GM18517 (cell line): ENCODE measurements at regions not wholly inside any gene's neighbourhood (a gene's known extent, or its start where the extent isn't known, plus 50 kb on each side); places are given as distances from the start of the nearest gene placed in this dataset.

Experiments
- ATAC-seq: cut with Tn5 transposase; IDR thresholded peaks from one replicate; pipeline ENCODE4 v1.9.1; 2021; ENCODE audit warnings: mild to moderate bottlenecking, moderate library complexity; ENCODE audit not compliant: unreplicated experiment

DNA sequence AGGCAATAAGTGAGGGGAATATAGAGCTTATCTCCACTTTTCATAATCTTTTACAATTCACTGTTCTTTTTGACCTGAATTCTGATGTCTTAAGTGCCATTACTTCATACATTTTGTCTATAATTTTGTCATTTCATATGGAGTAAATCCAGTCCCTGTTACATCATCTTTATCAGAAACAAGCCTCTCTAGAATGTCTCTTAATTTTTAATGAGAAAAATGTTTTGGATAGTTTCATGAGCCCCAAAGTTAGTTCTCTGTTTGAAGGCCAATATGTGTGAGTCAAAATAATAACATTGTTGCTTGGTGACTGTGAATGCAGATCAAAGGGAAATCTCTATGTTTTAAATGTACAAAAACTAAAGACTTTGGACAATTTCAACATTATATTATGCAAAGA is 329.6 kb upstream of the ARRDC3 start:
- no peak for ATAC-seq

DNA sequence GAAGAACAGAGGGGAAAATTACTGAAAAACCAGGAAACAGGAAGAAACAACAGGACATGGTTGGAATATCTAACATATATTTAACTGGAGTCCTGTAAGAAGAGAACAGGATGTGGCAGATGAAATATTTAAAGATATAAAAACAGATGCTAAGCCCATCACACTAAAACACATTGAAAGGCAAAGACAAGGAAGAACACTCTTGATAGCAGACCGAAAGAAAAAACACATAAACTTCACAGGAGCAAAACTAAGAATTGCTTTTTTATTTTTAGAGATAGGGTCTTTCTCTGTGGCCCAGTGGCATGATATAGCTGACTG is 324.4 kb upstream of the ARRDC3 start:
- ATAC-seq, result no peak

DNA sequence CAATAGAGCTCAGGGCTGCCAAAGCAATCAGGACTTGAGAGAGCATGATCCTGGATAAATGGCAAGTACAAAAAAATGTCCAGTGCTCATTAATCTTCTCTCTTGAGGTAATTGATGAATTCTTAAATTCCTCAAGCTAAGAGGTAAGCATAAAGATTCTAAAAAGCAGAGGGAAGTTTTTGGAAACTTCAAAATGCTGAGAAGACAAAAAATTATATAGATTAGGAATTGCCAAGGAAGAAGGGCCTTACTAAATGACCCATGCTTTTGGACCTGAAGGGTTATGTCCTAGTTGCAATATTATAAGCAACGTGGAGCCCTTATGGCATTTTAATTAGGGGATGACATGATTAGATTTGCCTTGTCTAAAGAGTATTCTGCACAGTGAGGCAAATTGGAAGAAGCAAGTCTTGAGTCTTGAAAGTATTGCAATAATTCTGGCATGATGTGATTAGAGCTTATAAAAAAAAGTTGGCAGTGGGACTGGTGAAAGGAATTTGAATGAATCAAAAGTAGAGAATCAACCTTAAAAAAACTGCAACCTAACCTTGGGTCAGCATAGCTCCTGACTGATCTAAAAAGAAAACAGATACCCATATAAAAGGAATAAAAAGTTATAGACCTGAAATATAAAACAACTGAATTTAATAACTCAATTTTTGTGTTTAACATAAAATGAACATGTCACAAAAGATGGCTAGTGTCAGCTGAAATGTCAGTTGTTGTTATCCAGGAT is 323.8 kb upstream of the ARRDC3 start:
- ATAC-seq, result no peak

DNA sequence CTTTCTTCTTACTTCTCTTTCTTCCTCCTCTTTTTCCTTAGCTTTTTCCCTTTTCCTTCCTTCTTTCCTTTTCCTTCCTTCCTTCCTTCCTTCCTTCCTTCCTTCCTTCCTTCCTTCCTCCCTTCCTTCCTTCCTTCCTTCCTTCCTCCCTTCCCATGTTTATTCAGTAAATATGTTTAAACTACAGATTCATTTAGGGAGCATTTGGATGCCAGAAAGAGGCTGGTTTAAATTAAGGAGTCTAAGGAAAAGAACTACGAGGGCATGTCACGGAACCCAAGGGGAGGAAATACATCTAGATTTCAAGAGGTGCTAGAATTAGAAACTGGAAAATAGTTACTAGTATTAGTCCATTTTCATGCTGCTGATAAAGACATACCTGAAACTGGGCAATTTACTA is 320.0 kb upstream of the ARRDC3 start:
- no peak for ATAC-seq

DNA sequence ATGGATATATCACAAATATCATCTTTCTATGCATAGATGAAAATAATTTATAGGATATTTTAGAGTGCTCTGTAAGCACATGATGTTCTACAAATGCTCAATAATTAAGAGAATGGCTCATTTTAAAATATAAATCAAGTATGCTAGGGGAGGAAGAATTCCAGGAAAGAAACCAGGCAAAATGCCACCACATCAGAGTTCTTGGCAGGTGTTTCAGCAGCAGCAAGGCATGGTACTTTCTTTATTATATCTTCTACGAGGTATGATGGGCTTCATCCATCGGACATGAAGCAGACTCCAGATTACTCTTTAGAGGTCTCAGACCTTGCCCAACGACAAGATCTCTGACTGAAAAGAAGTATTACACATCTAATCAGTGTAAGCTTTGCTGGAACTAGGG is 316.3 kb upstream of the ARRDC3 start:
- no peak for ATAC-seq

DNA sequence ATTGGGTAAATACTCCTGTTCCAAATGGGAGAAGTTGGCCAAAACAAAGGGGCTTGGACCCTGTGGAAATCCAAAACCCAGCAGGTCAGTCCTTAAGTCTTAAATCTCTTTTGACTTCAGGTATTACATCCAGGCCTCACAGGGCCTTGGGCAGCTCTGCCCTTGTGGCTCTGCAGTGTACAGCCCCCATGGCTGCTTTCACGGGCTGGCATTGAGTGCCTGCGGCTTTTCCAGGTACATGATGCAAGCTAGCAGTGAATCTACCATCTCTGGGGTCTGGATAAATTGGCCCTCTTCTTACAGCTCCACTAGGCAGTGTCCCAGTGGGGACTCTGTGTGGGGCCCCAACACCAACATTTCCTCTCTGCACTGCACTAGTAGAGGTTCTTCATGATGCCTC is 308.5 kb upstream of the ARRDC3 start:
- ATAC-seq, result no peak

DNA sequence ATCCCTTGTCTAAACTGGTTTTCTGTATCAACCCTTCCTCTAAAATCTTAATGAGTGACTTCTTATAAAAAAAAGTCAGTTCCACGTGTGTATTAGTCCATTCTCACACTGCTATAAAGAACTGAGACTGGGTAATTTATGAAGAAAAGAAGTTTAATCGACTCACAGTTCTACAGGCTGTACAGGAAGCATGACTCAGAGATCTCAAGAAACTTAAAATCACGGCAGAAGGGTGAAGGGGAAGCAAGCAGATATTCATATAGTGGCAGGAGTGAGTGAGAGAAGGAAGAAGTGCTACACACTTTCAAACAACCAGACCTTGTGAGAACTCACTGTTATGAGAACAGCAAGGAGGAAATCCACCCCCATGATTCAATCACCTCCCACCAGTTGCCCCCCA is 307.8 kb upstream of the ARRDC3 start:
- ATAC-seq, result no peak

DNA sequence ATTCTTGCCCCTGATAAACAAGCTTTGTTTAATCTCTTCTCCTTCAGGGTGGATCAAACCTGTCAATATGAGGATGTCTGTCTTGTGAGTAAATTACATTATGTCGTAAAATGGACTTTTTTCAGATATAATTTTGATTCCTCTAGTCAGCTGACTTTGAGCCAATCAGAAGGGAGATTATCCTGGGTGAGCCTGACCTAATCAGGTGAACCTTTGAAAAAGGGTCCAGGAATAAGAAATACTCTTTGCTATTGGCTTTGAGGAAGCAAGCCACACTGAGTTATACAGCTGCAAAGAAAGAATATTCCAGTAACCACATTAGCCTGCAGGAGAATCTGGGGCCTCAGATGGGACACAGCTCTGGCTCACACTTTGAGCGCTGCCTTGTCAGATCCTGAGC is 304.3 kb upstream of the ARRDC3 start:
- ATAC-seq, result no peak

DNA sequence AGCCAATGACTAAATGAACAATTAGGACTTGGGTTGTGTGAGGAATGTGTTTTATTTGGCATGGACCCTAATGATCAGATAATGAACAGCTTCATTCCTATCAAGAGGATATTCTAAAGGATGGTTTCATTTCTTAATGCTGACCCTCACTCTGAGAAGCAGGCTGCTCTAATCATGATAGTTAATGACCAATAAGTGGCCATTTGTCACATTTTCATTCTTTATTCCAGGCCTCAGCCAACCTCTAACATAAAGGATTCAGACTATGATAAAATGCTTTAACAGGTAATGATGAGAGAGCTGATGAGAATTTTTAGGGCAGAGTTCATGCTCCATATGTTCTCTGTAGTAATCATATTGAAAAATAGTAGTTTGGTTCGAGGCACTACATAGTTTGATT is 301.5 kb upstream of the ARRDC3 start:
- no peak for ATAC-seq

DNA sequence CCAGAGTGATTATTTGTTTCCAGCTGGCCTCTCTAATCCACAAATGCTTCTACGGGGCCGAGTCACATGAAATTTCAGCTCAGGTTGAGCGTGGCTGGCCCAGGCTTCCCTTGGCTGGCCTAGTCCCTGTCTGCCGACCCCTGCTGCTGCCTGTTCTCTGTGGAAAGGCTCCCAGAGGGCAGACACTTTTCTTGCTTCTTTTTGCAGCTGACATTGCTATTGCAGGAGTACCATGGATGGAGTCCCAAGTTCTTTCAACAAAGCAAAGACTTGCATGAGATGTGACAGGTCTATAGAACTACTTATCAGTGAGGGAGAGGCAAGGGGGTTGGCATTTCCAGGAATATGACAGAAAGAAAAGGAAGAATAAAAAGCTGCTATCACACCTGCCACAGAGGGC is 287.4 kb upstream of the ARRDC3 start:
- no peak for ATAC-seq

DNA sequence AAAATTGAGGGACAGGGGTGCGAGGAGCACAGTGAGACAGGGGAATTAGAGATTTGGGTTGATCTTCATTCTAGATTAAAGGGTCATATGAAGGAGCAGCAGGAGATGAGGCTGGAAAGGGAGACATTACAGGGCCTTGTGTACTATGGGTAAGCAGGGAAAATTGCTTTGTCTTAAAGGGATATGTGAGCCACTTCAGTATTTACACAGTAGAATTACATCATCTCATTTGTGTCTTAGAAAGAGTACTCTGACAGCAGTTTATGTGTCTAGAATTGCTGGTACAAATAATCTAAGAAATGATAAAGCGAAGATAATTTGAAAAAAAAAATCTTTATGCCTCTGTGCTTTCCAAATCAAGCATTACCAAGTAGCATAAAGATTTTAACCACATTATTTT is 287.0 kb upstream of the ARRDC3 start:
- ATAC-seq, result no peak

DNA sequence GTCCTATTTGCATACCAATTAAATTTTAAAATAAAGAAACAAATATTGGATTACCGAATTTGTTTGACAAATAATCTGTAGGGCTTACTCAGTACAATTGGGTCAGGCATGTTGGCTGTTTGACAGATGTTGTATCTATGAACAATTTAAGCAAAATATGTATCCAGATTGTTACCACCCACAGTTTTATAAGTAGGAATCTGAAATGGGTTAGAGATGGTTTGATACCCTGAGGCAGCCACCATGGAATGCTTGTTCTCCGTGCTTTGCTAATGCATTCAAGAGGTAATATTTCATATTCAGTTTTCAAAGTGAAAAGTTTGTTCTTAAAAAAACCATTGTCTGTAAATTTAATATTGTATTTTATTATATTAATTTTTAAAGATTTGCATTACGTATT is 285.1 kb upstream of the ARRDC3 start:
- no peak for ATAC-seq

DNA sequence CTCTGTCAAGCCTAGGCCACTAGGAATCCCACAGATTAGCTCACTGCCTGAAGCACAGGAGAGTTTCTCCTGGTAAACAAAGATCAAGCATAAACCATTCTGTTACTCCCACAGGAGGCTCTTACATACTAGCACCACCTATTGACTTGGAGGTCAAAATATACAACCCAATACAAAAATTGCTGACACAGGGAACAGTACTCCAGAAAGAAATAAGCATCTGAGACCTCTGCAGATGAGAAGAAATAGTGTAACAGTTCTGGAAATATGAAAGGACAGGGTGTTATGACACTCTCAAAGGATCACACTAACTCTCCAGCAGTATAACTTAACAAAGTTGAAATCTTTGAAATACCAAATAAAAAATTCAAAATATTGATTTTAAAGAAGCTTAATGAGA is 269.6 kb upstream of the ARRDC3 start:
- ATAC-seq, result no peak

DNA sequence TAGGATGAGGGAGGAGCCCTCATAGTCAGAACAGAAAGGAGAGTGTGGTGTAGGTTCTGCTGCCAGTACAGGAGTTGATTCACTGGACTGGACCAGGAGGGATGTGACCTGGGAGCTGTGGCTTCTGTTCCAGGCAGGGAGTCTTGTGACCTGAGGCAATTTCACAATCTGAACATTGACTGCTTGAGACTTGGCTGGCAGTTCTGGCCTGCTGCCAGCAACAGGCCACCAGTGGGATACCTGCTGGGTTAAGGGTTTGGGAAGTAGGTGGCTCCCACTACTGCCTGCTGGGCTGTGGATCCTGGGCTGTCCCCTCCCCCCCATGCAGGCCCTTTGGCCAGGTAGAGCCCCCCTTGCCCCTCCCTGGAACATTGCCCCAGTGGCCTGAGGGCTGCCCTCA is 268.6 kb upstream of the ARRDC3 start:
- no peak for ATAC-seq

DNA sequence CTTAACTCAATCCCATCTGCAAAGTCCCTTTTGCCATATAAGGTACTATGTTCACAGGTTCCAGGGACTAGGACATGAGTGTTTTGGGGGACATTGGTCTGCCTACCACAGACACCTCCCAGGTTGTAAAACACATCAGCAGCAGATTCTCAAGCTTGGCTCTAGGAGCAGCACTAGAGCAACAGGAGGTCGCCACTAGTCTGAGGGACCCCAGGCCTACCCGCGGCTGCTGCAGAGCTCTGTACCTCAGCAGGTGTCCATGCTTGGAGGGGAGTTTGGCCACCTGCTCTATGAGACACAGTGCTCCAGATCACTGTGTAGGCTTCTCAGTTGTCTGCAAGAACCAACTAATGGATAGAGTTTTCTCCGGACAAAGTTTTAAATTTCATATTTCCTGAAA is 262.2 kb upstream of the ARRDC3 start:
- no peak for ATAC-seq

DNA sequence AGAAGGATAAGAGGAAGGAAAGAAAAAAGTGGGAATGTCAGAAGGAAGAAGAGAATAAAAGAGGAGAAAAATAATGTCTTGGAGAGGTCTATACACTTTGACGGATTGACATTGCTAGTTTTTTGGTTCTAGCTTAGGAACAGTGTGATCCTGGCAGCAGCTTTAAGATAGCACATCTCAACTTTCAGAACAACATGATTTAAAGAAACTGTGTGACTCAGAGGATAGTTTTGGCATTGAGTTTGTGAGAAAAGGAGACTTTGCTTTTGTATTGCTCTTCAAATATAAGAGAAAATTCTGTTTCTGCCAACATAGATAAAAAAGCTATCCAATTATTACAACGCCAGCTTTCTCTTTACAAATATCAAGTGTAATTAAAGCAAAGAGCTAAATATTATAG is 260.7 kb upstream of the ARRDC3 start:
- no peak for ATAC-seq

DNA sequence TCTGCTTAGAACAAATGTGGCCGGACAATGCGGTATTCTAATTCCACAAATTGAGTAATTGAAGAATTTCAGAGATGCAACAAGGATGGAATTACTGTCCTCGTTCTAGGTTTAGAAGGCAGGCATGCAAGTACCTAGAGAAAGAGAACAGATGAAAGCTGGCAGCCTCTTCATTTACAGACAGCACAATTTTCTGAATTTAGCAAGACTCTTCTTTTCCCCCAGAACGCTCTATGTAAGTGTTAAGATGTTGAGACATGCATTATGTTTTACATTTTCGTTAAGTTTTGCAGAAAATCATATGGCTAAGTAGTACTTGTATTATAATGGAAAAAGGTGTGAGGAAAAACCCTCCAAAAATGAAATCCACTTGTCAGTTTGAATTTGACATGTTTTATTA is 259.5 kb upstream of the ARRDC3 start:
- no peak for ATAC-seq

DNA sequence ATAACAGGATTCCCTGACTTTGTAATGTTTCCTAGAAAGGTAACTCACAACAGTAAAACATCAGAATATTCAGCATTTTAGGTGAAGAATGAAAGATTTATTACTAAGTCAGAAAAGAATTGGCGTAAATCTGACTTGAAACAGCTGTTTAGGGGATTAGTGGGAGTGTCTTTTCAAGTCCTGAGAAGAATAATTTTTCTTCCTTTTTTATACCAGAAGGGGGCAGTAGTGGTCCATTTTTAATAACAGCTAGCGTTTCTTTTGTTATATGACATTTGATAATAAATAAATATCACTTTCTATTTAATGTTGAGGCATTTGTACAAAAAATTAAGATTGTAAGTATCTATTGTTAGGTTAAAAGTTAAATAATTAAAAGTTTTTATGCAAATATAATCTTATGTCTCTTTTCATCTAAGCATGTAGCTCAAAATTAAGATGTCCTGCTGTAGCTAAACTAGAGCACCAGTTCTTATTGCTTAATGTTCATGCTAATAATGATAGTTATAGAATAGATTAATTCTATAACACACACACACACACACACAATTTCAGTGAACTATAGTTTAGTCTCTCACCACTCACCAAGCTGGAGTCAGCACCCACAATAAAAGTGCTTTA is 258.7 kb upstream of the ARRDC3 start:
- ATAC-seq, result peak; percentile 76

DNA sequence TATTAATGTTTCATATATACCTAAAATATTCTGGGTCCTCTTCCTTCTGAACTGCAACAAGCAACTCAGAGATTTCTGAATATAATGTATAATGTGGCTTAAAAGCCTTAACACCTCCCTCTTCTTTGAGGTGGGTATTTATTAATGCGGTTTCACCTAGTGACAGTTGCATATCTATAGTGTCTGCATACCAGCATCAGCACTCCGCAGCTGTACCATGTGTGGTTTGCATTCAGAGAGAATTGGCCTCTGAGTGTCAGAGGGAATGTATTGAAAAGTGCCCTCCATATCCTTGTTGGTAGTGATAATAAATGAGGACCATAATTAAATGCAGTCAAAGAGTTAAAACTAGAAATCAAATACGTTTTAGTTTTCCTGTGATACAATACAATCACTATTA is 256.6 kb upstream of the ARRDC3 start:
- no peak for ATAC-seq

DNA sequence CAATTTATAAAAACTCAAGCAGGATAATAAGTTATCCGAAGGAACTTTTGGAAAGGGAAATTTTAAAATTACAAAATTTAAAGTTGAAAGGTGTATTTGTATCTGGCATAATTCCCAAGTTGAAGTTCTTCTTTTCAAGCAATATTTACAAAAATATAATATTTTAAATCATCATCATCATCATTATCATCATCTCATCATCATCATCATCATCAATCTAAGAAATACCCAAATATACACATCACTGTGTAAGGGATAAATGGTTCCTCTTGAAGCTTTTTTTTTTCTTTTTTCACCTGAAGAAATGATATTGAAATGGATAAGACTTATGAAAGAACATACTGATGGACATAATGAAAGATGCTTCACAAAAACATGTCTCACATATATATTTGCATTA is 254.9 kb upstream of the ARRDC3 start:
- ATAC-seq, result no peak

DNA sequence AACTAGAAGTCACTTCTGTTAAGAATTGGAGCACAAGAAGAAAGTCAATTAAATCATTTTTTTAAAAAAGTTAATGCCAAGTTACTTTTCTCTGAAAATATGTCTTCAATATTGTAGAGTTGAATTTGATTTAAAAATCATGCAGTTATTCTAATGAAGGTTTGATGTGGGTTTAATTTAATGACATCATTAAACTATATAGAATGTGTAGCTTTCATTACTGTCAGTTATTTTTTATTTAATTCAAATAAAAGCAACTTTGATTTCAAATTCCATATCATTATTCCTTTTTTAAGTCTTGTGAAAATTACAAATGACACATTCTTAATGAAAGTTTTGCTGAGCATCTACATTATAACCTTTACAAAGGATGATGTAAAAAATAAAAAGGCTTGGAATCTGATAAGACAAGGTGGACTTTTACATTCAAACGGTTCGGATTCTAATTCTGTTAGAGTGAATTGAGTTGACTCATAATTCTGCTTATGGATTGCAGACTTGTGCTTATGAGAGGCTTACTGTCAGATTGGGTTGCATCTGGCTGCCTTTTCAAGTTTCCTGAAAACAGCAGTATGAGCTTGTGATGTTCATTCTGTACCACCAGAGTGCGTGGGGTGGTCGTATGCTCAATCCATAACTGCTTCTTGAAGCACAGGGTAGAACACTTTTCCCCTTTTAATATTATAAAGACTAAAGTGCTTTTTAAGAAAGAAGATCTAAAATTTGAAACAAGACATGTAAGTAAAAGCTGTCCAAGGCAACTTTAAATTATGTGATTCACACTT is 253.0 kb upstream of the ARRDC3 start:
- ATAC-seq, result no peak

DNA sequence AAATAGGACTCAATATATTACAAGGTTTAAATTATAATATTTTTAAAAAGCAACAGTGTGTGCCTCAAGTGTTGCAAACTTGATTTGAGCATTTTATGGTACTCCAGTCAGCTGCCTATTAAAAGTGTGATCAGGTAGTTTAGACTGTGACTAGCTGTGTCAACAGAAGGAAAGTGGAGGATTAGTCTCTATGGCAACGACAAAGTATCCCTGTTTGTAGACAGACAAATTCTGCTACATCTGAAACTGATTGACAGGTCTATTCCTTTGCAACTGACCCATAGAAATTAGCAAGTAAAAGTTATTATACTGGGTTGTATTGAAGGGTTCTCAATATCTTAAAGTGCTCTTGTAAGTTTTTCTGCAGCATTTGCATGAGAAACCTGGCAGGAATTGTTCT is 249.8 kb upstream of the ARRDC3 start:
- no peak for ATAC-seq
